ENCODE measurements at regions not wholly inside any gene's neighbourhood (a gene's known extent, or its start where the extent isn't known, plus 50 kb on each side); places are given as distances from the start of the nearest gene placed in this dataset.

- TF ChIP-seq CTCF (IDR thresholded peaks at IDR 0.05 in 2 of 3, conservative IDR thresholded peaks at IDR 0.05 in 1 of 3; ENCODE audit: borderline replicate concordance in 1 of 3, insufficient read depth in 1 of 3, low read depth in 2 of 3, low read length in 2 of 3) (no peak), ZNF274 (IDR thresholded peaks at IDR 0.05; ENCODE audit: low read depth, low read length) (no peak), POLR2AphosphoS5 (IDR thresholded peaks at IDR 0.05; ENCODE audit: low read depth, low read length) (no peak), REST (IDR thresholded peaks at IDR 0.05; ENCODE audit: low read depth) (no peak), EZH2 (IDR thresholded peaks at IDR 0.05) (no peak), POLR2A (IDR thresholded peaks at IDR 0.05; ENCODE audit: borderline replicate concordance, extremely low read depth, insufficient read depth, insufficient read length) (no peak)
Measured at GRCh38 chr21:9838738-9839642, 682.4 kb upstream of the TPTE start.

Measured in HCT116 (cell line).